ENCODE measurements at regions not wholly inside any gene's neighbourhood (a gene's known extent, or its start where the extent isn't known, plus 50 kb on each side); places are given as distances from the start of the nearest gene placed in this dataset.

- H3K9ac ChIP-seq (ENCODE audit: low read depth, low read length, poor library complexity), result no peak overlapping the region
- no peaks in the 10 kb centered on the region for H3K79me1 ChIP-seq (ENCODE audit: low read depth, low read length)
- H4K8ac ChIP-seq (ENCODE audit: low read depth, low read length), result no peak overlapping the region
- no peak overlapping the region for H2BK15ac ChIP-seq (ENCODE audit: low read length)
- H3K9me3 ChIP-seq (replicated peaks in 1 of 2; ENCODE audit: control insufficient read depth in 2 of 2, insufficient read depth in 1 of 2, low read depth in 1 of 2, low read length in 2 of 2), result no peaks in the 10 kb centered on the region
- no peak overlapping the region for H4K91ac ChIP-seq (ENCODE audit: low read depth, low read length, poor library complexity)
- H2BK120ac ChIP-seq (ENCODE audit: low read depth, low read length), result no peak overlapping the region
- no peak overlapping the region for H2AK5ac ChIP-seq (ENCODE audit: low read depth, low read length)
- no peak overlapping the region for H2AFZ ChIP-seq (ENCODE audit: low read length)
- no peak overlapping the region for H2BK12ac ChIP-seq (ENCODE audit: low read length)
- no peak overlapping the region for H3K4me3 ChIP-seq (ENCODE audit: low read length in 2 of 2)
- no peak overlapping the region for H3K23ac ChIP-seq (ENCODE audit: low read depth, low read length, poor library complexity)
- H3K4ac ChIP-seq (ENCODE audit: low read length), result no peak overlapping the region
- H3K27ac ChIP-seq (replicated peaks; ENCODE audit: low read length), result no peak overlapping the region
- H3K14ac ChIP-seq (ENCODE audit: low read length), result no peak overlapping the region
- H3K4me1 ChIP-seq (ENCODE audit: control insufficient read depth in 2 of 2, insufficient read depth in 1 of 2, low read depth in 1 of 2, low read length in 2 of 2), result no peaks in the 10 kb centered on the region
- H3K4me2 ChIP-seq (ENCODE audit: insufficient read depth, low read length, poor library complexity, severe bottlenecking), result no peak overlapping the region
- DNase-seq (ENCODE audit: low spot score), result no peak
- H3K18ac ChIP-seq (ENCODE audit: low read length), result no peak overlapping the region
- H3K36me3 ChIP-seq (replicated peaks in 1 of 2; ENCODE audit: control insufficient read depth in 2 of 2, insufficient read depth in 2 of 2, low read length in 2 of 2), result no peaks in the 10 kb centered on the region
- no peak overlapping the region for H2BK5ac ChIP-seq (ENCODE audit: low read length)
- H3K27me3 ChIP-seq (ENCODE audit: control insufficient read depth in 3 of 3, insufficient read depth in 3 of 3, low read depth in 1 of 3, low read length in 3 of 3), result no peaks in the 10 kb centered on the region
These were observed 113.0 kb upstream of the MME start for GRCh38 chr3:154967090-154967489.

GRCh38 chr3:154956815-154957214, 123.3 kb upstream of the MME start:
- no peak overlapping the region for H3K9ac ChIP-seq (ENCODE audit: low read depth, low read length, poor library complexity)
- no peak overlapping the region for H2BK120ac ChIP-seq (ENCODE audit: low read depth, low read length)
- no peak overlapping the region for H2BK15ac ChIP-seq (ENCODE audit: low read length)
- no peak overlapping the region for H4K8ac ChIP-seq (ENCODE audit: low read depth, low read length)
- H3K79me1 ChIP-seq (ENCODE audit: low read depth, low read length), result no peaks in the 10 kb centered on the region
- H3K4ac ChIP-seq (ENCODE audit: low read length), result no peak overlapping the region
- H2BK5ac ChIP-seq (ENCODE audit: low read length), result no peak overlapping the region
- H3K4me2 ChIP-seq (ENCODE audit: insufficient read depth, low read length, poor library complexity, severe bottlenecking), result no peak overlapping the region
- no peak overlapping the region for H3K23ac ChIP-seq (ENCODE audit: low read depth, low read length, poor library complexity)
- no peak overlapping the region for H4K91ac ChIP-seq (ENCODE audit: low read depth, low read length, poor library complexity)
- H3K14ac ChIP-seq (ENCODE audit: low read length), result no peak overlapping the region
- H3K4me1 ChIP-seq (ENCODE audit: control insufficient read depth in 2 of 2, insufficient read depth in 1 of 2, low read depth in 1 of 2, low read length in 2 of 2), result peaks cover 0 to 2% of the 10 kb centered on the region in 2 donors
- DNase-seq (ENCODE audit: low spot score), result no peak
- no peak overlapping the region for H2AK5ac ChIP-seq (ENCODE audit: low read depth, low read length)
- no peak overlapping the region for H2AFZ ChIP-seq (ENCODE audit: low read length)
- no peak overlapping the region for H3K18ac ChIP-seq (ENCODE audit: low read length)
- WGBS, 2 donors (ENCODE audit: extremely low coverage in 2 of 2, insufficient read length in 2 of 2, insufficient replicate concordance in 1 of 2), result no CpG with 5 or more reads among the region's 1 CpG
- no peak overlapping the region for H3K27ac ChIP-seq (replicated peaks; ENCODE audit: low read length)
- H3K36me3 ChIP-seq (replicated peaks in 1 of 2; ENCODE audit: control insufficient read depth in 2 of 2, insufficient read depth in 2 of 2, low read length in 2 of 2), result no peaks in the 10 kb centered on the region
- H3K4me3 ChIP-seq (ENCODE audit: low read length in 2 of 2), result no peak overlapping the region
- no peaks in the 10 kb centered on the region for H3K9me3 ChIP-seq (replicated peaks in 1 of 2; ENCODE audit: control insufficient read depth in 2 of 2, insufficient read depth in 1 of 2, low read depth in 1 of 2, low read length in 2 of 2)
- no peaks in the 10 kb centered on the region for H3K27me3 ChIP-seq (ENCODE audit: control insufficient read depth in 3 of 3, insufficient read depth in 3 of 3, low read depth in 1 of 3, low read length in 3 of 3)
- no peak overlapping the region for H2BK12ac ChIP-seq (ENCODE audit: low read length)

- Histone ChIP-seq H3K4me2 (ENCODE audit: insufficient read depth, low read length, poor library complexity, severe bottlenecking) (no peak overlapping the region), H4K8ac (ENCODE audit: low read depth, low read length) (no peak overlapping the region), H3K9me3 (replicated peaks in 1 of 2; ENCODE audit: control insufficient read depth in 2 of 2, insufficient read depth in 1 of 2, low read depth in 1 of 2, low read length in 2 of 2) (no peaks in the 10 kb centered on the region), H3K27ac (replicated peaks; ENCODE audit: low read length) (no peak overlapping the region), H2BK15ac (ENCODE audit: low read length) (no peak overlapping the region), H3K79me1 (ENCODE audit: low read depth, low read length) (no peaks in the 10 kb centered on the region), H3K18ac (ENCODE audit: low read length) (no peak overlapping the region), H3K23ac (ENCODE audit: low read depth, low read length, poor library complexity) (no peak overlapping the region), H3K4me3 (ENCODE audit: low read length in 2 of 2) (no peak overlapping the region), H4K91ac (ENCODE audit: low read depth, low read length, poor library complexity) (no peak overlapping the region), H2BK12ac (ENCODE audit: low read length) (no peak overlapping the region), H3K36me3 (replicated peaks in 1 of 2; ENCODE audit: control insufficient read depth in 2 of 2, insufficient read depth in 2 of 2, low read length in 2 of 2) (no peaks in the 10 kb centered on the region), H3K9ac (ENCODE audit: low read depth, low read length, poor library complexity) (no peak overlapping the region), H3K4me1 (ENCODE audit: control insufficient read depth in 2 of 2, insufficient read depth in 1 of 2, low read depth in 1 of 2, low read length in 2 of 2) (peaks cover 0 to 2% of the 10 kb centered on the region in 2 donors), H2AK5ac (ENCODE audit: low read depth, low read length) (no peak overlapping the region), H2BK5ac (ENCODE audit: low read length) (no peak overlapping the region), H3K14ac (ENCODE audit: low read length) (no peak overlapping the region), H3K4ac (ENCODE audit: low read length) (no peak overlapping the region), H2AFZ (ENCODE audit: low read length) (no peak overlapping the region), H2BK120ac (ENCODE audit: low read depth, low read length) (no peak overlapping the region), H3K27me3 (ENCODE audit: control insufficient read depth in 3 of 3, insufficient read depth in 3 of 3, low read depth in 1 of 3, low read length in 3 of 3) (no peaks in the 10 kb centered on the region)
- WGBS, 2 donors (ENCODE audit: extremely low coverage in 2 of 2, insufficient read length in 2 of 2, insufficient replicate concordance in 1 of 2), result no CpG with 5 or more reads among the region's 2 CpGs
- DNase-seq (ENCODE audit: low spot score), result no peak
These were observed 124.1 kb upstream of the MME start for GRCh38 chr3:154955907-154956533.

DNA sequence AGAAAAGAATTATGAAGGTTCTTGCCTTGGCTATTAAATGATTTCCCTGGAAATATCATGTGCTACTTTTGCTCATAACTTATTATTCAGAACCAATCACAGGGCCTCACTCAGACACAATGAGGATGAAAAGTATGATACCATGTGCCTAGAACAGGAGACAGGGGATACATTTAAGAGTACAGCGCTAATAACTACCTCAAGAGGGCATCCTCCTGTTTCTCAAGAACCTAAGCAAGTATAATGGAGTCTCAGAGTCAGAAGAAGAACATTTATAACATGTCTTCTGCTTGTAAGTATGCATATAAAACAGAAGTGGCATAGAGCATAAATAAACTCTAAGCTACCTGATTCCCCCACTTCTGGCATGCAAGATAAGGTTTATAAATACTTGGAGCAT, 125.4 kb upstream of the MME start:
- H2BK15ac ChIP-seq (ENCODE audit: low read length), result no peak overlapping the region
- H3K23ac ChIP-seq (ENCODE audit: low read depth, low read length, poor library complexity), result no peak overlapping the region
- H2AK5ac ChIP-seq (ENCODE audit: low read depth, low read length), result no peak overlapping the region
- no peak overlapping the region for H4K91ac ChIP-seq (ENCODE audit: low read depth, low read length, poor library complexity)
- H2BK5ac ChIP-seq (ENCODE audit: low read length), result no peak overlapping the region
- no peaks in the 10 kb centered on the region for H3K9me3 ChIP-seq (replicated peaks in 1 of 2; ENCODE audit: control insufficient read depth in 2 of 2, insufficient read depth in 1 of 2, low read depth in 1 of 2, low read length in 2 of 2)
- no peak overlapping the region for H3K4me2 ChIP-seq (ENCODE audit: insufficient read depth, low read length, poor library complexity, severe bottlenecking)
- no peak overlapping the region for H3K18ac ChIP-seq (ENCODE audit: low read length)
- H2BK120ac ChIP-seq (ENCODE audit: low read depth, low read length), result no peak overlapping the region
- H3K79me1 ChIP-seq (ENCODE audit: low read depth, low read length), result no peaks in the 10 kb centered on the region
- no peak overlapping the region for H3K14ac ChIP-seq (ENCODE audit: low read length)
- no peaks in the 10 kb centered on the region for H3K36me3 ChIP-seq (replicated peaks in 1 of 2; ENCODE audit: control insufficient read depth in 2 of 2, insufficient read depth in 2 of 2, low read length in 2 of 2)
- H2AFZ ChIP-seq (ENCODE audit: low read length), result no peak overlapping the region
- H3K9ac ChIP-seq (ENCODE audit: low read depth, low read length, poor library complexity), result no peak overlapping the region
- no peak overlapping the region for H3K4ac ChIP-seq (ENCODE audit: low read length)
- H2BK12ac ChIP-seq (ENCODE audit: low read length), result no peak overlapping the region
- no peak overlapping the region for H3K4me3 ChIP-seq (ENCODE audit: low read length in 2 of 2)
- DNase-seq (ENCODE audit: low spot score), result no peak
- peaks cover 0 to 2% of the 10 kb centered on the region in 2 donors for H3K4me1 ChIP-seq (ENCODE audit: control insufficient read depth in 2 of 2, insufficient read depth in 1 of 2, low read depth in 1 of 2, low read length in 2 of 2)
- no peak overlapping the region for H4K8ac ChIP-seq (ENCODE audit: low read depth, low read length)
- H3K27ac ChIP-seq (replicated peaks; ENCODE audit: low read length), result no peak overlapping the region
- H3K27me3 ChIP-seq (ENCODE audit: control insufficient read depth in 3 of 3, insufficient read depth in 3 of 3, low read depth in 1 of 3, low read length in 3 of 3), result no peaks in the 10 kb centered on the region
- no CpG with 5 or more reads among the region's 1 CpG for WGBS, 2 donors (ENCODE audit: extremely low coverage in 2 of 2, insufficient read length in 2 of 2, insufficient replicate concordance in 1 of 2)
